ENCODE measurements at regions not wholly inside any gene's neighbourhood (a gene's known extent, or its start where the extent isn't known, plus 50 kb on each side); places are given as distances from the start of the nearest gene placed in this dataset.
"Not testable (repeated sequence)": the region's sequence is repeated elsewhere in the genome, so short reads cannot be mapped to it uniquely, and the experiment has no call there.

DNA sequence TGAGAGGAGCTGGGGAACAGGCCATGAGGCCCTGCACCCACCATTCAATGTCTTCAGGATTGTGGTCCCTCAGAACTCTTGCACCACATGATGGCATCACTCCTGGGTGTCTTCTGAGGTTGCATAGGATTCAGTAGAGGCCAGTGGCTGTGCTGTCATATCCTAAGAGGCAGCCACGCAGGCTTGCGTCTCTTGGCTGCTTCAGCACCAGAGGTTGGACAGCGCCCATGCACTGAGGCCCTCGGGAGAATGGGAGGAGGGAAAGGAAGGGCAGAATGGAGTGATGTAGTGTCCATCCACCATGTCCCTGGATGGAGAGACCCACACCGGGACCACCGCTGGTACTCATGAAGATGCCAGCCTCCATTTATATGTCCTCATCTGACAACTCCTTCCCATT, 237.1 kb downstream of the POTED start:
- not testable (repeated sequence) for TF ChIP-seq POLR2A (IDR thresholded peaks at IDR 0.05; ENCODE audit: low read length); GATA1 (IDR thresholded peaks at IDR 0.05; ENCODE audit: low read depth, low read length)

Measured in erythroblast (primary cell).